DOHH2 (cell line): ENCODE measurements at regions not wholly inside any gene's neighbourhood (a gene's known extent, or its start where the extent isn't known, plus 50 kb on each side); places are given as distances from the start of the nearest gene placed in this dataset.

Experiments used
- CTCF ChIP-seq: fragments of 200-600 bp; sonication (generic); IDR thresholded peaks from one replicate; pipeline ENCODE4 v1.5.1; 2014; ENCODE audit warnings: antibody characterized with exemption, mild to moderate bottlenecking, low read depth, low read length; ENCODE audit not compliant: poor library complexity, severe bottlenecking
- EZH2phosphoT487 ChIP-seq: fragments of 200-600 bp; sonication (generic); IDR thresholded peaks from 2 replicates; pipeline ENCODE4 v1.6.1; 2017; ENCODE audit warnings: borderline replicate concordance, mild to moderate bottlenecking, antibody characterized with exemption, low read length, moderate library complexity, mixed read lengths

DNA sequence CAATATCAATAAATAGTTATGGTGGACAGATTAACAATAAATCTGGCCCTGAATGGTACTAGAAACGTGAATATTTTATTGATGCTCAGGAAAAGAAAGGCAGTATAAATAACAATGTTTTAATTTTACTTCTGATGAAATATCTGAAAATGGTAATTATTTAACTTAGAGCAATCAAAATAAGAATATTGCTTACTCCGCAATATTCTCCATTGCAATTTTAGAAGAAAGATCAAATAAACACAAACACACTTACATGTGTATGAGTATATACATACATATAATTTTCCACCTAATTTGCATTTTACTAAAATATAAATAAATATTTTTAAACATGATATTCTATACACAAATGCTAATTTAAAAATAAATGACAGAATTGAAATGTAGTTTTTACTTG, 1130.5 kb downstream of the NCAM2 start:
- TF ChIP-seq CTCF, result no peak
- TF ChIP-seq EZH2phosphoT487, result no peak
